Middle frontal gyrus (tissue), 1 donor: ENCODE measurements at regions not wholly inside any gene's neighbourhood (a gene's known extent, or its start where the extent isn't known, plus 50 kb on each side); places are given as distances from the start of the nearest gene placed in this dataset.

Experiments
- DNase-seq: peaks from one replicate; pipeline ENCODE4 v3.0.0-alpha.2; 2015; ENCODE audit warnings: low spot score; ENCODE audit errors: extremely low spot score

DNA sequence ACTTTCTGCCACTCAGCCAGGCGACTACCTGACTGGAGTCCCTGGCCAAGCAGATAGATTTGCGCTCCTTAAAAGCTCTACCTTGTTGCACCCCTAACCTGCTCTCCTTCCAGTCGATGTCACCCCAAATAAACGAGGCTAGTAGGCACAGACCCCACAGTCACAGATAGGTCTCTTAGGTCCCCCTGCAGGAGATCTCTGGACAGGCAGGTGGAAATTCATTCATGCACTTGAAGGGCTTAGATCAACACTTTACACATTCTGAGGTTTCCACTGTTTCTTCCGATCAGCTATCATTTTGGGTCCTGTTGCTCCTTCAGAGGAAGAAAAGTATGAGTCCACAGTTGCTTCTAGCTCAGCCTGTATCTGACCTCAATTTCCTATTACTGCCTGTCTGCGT, 272.6 kb upstream of the FMN2 start:
- no peak for DNase-seq

- no peak for DNase-seq
Observed at GRCh38 chr1:239819756-239820250, 271.9 kb upstream of the FMN2 start.

DNA sequence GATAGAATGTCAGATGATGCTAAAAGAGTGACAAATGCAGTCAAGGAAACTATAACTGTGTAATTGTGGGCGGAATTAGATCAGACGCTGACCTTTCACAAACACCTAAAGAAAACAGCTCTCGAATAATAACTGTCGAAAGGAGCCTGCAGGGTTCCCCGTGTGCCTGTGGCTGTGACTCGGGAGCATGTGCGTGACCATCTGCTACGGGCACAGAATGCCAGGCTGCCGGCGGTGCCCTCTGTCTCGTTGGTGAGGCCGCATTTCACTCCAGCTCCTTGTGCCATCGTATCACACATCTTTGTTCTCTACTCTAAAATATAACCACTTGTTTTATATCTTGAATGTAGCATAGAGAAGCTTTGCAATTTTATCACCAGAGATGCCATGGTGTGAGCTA, 267.8 kb upstream of the FMN2 start:
- no peak for DNase-seq

DNA sequence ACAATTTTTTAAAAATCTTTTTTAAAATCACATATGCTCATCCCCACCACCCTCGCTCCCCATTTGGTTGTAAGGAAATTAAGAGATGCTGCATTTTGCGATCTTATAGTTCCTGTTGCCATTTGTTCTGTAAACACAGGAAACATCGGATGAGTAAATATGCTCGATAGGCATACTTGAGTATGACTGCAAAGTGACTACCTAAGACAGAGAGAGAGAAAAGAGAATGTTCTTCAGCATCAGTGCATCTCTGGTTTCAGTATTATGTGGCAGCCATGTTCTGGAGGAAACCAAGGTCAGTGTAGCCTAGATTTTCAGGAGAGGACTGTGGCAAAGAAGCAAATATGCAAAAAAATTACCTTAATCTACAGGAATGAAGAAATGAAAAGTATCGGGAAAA, 265.5 kb upstream of the FMN2 start:
- no peak for DNase-seq

DNA sequence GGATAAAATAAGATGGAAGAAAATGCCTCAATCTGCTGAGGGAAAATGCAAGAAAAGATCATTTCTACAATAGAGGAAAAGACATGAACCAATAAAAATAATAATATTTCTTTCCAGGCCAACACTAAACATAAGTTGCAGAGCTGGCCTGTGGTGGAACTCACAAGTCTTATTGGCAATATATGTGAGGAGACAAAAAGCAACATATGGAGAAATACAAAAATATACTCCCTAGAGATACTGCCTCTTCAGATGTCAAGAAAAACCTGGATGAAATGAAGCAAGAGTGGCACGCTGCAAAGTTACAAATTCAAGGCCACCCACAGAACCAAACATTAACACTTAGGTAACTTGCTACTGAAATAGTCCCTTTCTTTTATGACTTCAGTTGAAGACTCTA, 264.9 kb upstream of the FMN2 start:
- peak; percentile 65 for DNase-seq

DNA sequence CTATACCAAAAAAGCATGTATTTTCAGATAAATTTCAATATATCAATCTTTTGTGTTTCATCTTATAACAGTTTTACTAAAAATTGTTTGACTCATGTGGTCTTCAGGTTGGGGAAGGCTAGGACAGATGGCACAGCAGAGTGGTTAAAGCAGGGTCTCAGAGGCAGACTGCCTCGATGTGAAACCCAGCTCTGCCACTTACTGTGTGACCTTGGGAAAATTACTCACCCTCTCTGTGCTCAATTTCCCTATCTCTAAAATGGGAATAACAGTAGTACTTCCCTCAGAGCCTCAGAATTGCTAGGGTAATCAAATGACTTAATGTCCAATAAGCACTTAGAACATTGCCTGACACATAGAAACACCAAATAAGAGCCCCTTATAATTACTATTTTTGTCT, 262.1 kb upstream of the FMN2 start:
- DNase-seq = no peak

GRCh38 chr1:239831577-239832355, 259.9 kb upstream of the FMN2 start:
- DNase-seq = no peak

- no peak for DNase-seq
Observed at GRCh38 chr1:239833723-239834122, 258.0 kb upstream of the FMN2 start.

- no peak for DNase-seq
Observed at GRCh38 chr1:239835946-239836440, 255.7 kb upstream of the FMN2 start.

DNA sequence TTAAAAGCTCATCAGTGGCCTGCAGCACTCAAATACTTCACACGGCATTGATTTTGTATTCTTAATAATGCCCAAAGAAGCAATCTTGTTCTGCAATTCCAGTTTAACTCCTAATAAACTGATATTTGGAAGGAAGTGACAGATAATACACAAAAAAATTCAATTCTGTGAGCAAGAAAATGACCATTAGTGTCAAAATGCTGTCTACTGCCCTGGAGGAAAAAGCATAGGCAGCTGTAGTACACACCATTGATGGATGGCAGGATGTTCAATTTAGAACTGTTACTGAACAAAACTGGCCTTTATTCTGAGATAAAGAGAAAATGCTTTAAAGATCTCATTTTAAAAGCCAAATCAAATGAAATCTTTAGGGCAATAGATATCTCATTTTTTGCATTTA, 251.3 kb upstream of the FMN2 start:
- no peak for DNase-seq

GRCh38 chr1:239840790-239841189, 250.9 kb upstream of the FMN2 start:
- DNase-seq = no peak

DNA sequence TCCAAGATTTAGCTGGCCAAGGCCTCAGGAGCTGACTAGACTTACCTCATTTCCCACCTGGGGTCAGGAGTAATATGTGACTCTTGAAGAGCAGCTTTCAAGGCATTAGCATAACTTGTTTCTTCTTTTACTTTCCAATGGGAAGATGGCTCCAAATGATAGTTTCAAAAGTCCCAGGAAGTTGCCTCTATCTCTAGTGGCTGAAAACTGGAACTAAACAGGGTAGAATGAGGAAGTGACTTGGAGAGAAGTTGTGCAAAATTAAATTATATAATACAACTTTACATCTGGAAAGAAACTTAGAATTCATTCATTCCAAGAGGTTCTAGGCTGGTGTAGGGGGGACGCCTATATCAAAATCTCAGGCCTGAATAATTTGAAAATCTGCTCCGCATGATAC, 250.1 kb upstream of the FMN2 start:
- DNase-seq = no peak

GRCh38 chr1:239843541-239843940, 248.1 kb upstream of the FMN2 start:
- DNase-seq = no peak

- DNase-seq = no peak
Observed at GRCh38 chr1:239844833-239845232, 246.8 kb upstream of the FMN2 start.

DNA sequence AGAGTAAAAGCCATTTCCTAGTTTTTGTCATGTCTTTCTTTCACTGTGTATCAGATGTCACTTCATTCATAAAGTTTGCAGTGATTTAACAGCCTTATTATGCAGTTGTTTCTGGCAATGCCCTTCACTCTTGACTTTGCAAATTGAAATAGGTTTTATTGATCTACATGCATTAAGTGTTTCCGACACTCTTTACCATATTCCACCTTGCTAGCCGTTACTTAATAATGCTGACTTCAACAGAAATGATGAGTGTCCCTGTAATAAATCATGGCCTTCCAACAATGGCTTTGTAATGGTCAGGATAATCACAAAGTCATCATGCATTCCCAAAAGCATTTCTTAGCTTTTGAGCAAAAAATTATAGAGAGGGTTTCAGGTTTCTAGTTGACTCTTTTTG, 236.8 kb upstream of the FMN2 start:
- no peak for DNase-seq

- DNase-seq = no peak
Observed at GRCh38 chr1:239856067-239856466, 235.6 kb upstream of the FMN2 start.

DNA sequence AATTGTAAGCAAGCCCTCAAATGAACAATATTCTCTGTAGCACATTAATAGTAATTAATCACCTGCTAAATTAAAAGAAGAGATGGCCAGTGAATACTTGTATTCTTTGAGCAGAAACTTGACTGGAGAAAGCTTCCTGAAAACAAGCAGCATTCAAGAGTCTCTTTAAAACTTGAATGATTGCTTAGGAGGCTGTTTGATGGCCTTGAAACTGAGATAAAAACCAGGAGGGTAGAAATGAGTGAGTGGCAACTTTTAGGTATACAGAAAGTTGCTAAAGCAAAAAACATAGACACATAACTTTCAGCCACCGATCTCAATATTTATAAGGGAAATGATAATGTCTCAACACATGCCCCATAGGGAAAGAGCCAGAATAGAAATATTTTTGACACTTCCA, 234.8 kb upstream of the FMN2 start:
- DNase-seq = no peak

- DNase-seq = no peak
Observed at GRCh38 chr1:239858057-239858456, 233.6 kb upstream of the FMN2 start.

DNA sequence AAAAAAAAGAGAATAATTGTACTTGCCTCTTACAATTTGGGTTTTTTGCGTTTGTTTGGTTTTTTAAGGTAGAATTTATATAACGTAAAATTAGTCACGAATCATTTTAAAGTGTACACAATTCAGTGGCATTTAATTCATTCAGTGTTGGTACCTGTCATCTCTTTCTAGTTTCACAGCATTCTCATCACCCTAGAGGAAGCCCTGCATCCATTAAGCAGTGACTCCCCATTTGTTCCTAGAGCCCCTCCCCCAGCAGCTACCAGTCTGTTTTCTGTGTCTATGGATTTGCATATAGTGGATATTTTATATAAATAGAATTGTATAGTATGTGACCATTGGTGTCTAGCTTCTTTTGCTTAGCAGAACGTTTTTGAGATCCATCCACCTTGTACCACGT, 233.2 kb upstream of the FMN2 start:
- no peak for DNase-seq

GRCh38 chr1:239861985-239862384, 229.7 kb upstream of the FMN2 start:
- no peak for DNase-seq

DNA sequence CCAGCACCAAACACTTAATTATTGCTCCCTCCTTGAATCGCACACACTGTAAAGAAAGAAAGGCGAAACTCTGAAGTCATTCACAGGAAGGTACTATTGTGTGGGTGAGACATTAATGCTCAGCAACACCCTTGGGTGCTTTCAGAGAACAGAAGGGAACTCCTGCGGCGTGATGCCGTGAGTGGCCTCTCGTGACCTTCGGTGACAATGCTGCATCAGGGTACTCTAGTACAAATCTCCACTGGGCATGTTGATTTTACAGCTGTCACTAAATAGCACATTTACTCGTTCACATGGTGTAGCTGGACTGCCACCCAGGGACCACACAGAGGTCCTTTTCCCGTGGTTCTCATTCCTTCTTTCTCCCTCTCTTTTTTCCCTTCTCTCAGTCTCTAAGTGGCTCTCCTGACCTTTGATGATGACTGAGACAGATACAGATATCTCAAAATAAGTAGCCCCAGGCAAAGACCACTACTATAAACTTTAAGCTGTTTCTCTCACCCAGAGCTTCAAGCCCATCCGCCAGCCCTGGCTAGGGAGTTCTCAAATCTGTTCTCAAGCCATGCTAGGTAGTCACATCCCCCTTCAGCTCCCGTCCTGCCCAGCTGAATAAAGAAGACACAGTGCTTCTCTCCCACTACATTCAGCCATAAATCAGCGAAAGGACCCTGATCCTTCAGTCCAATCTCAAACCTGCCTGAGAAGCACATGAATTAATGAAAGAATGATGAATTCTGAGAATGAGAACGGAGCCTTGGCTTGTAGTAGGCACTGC, 223.4 kb upstream of the FMN2 start:
- DNase-seq = no peak

GRCh38 chr1:239870194-239870593, 221.5 kb upstream of the FMN2 start:
- no peak for DNase-seq

- no peak for DNase-seq
Observed at GRCh38 chr1:239872626-239873025, 219.1 kb upstream of the FMN2 start.
